Smooth muscle cell (in vitro differentiated cells): ENCODE measurements at regions not wholly inside any gene's neighbourhood (a gene's known extent, or its start where the extent isn't known, plus 50 kb on each side); places are given as distances from the start of the nearest gene placed in this dataset.

ENCODE experiments used
- DNase-seq: peaks from one replicate; lab custom pipeline; 2025; ENCODE audit not compliant: unreplicated experiment; lab: John Stamatoyannopoulos, UW
- H2AFZ ChIP-seq: fragments of 200-600 bp; sonication (generic); 2 replicates; pipeline ENCODE4 v1.6.0; 2016; ENCODE audit warnings: antibody characterized with exemption, low read depth, mild to moderate bottlenecking
- H3F3A ChIP-seq: fragments of 200-600 bp; sonication (generic); 2 replicates; pipeline ENCODE4 v1.6.0; 2017; ENCODE audit warnings: antibody characterized with exemption, low read depth
- H3K27ac ChIP-seq: fragments of 200-600 bp; sonication (generic); 2 replicates; pipeline ENCODE4 v1.5.1; 2016; ENCODE audit warnings: low read depth, mild to moderate bottlenecking
- H3K27me3 ChIP-seq: fragments of 200-600 bp; sonication (generic); 2 replicates; pipeline ENCODE4 v1.6.1; 2016; ENCODE audit warnings: low read depth, mild to moderate bottlenecking
- H3K36me3 ChIP-seq: fragments of 200-600 bp; sonication (generic); 2 replicates; pipeline ENCODE4 v1.5.1; 2016; ENCODE audit warnings: low read depth
- H3K4me1 ChIP-seq: fragments of 200-600 bp; sonication (generic); 2 replicates; pipeline ENCODE4 v1.5.1; 2016; ENCODE audit warnings: low read depth
- H3K4me2 ChIP-seq: fragments of 200-600 bp; sonication (generic); 2 replicates; pipeline ENCODE4 v1.6.0; 2016; ENCODE audit warnings: mild to moderate bottlenecking
- H3K4me3 ChIP-seq: fragments of 200-600 bp; sonication (generic); 2 replicates; pipeline ENCODE4 v1.5.1; 2016; ENCODE audit warnings: mild to moderate bottlenecking
- H3K79me2 ChIP-seq: fragments of 200-600 bp; sonication (generic); 2 replicates; pipeline ENCODE4 v1.6.0; 2016; ENCODE audit warnings: low read depth, mild to moderate bottlenecking
- H3K9ac ChIP-seq: fragments of 200-600 bp; sonication (generic); 2 replicates; pipeline ENCODE4 v1.6.0; 2016; ENCODE audit warnings: low read depth
- H3K9me3 ChIP-seq: fragments of 200-600 bp; sonication (generic); replicated peaks from 2 replicates; pipeline ENCODE4 v1.5.1; 2016; ENCODE audit warnings: low read depth
- H4K20me1 ChIP-seq: fragments of 200-600 bp; sonication (generic); 2 replicates; pipeline ENCODE4 v1.6.0; 2016; ENCODE audit warnings: low read depth
- CTCF ChIP-seq: fragments of 200-600 bp; sonication (generic); IDR thresholded peaks from 2 replicates; pipeline ENCODE4 v1.5.1; 2017; ENCODE audit warnings: borderline replicate concordance, mild to moderate bottlenecking, antibody characterized with exemption; ENCODE audit not compliant: insufficient read depth, poor library complexity, severe bottlenecking
- WGBS: methylation state at CpG from one replicate; pipeline ENCODE4 v1.1.7; 2016; ENCODE audit warnings: low lambda C conversion rate; 5-methylcytosine and 5-hydroxymethylcytosine counted together

DNA sequence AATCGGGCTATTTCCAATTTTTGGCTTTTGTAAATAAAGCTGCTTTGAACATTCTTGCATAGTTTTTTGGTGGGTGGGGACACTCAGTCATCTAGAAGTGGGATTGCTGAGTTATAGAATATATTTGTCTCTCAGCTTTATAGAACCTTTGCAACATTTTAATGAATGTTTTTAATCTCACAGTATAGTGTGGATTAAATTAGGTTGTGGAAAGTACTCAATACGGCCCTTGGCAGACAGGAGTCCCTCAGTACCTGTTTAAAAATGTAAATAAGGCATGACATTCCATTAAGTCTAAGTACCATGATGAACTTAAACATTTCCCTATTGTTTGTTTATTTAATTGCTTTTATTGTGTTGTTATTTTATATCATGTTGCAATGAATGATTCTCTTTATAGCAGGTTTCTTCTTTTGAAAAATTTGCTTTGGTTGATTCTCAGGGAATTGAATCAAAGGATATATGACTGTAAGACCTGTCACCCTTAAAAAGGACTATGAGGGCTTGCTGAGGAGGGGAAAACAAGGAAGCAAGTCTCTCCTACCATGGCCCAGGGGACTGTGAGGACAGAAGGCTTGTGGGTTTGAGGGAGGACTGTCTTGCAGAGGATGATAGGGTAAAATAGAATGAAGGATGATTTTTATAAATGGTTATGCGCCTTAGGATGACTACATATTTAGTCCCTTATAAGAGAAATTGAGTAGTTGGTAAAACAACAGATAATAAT is 165.1 kb downstream of the RPIA start:
- 55% methylated on average over 3 of the region's 3 CpGs for WGBS
- Histone ChIP-seq H3K79me2 (no peaks in the 10 kb centered on the region), H4K20me1 (no peaks in the 10 kb centered on the region), H3K9me3 (peaks cover 4% of the 10 kb centered on the region), H3K4me1 (no peaks in the 10 kb centered on the region), H3K4me2 (no peak overlapping the region), H2AFZ (no peak overlapping the region), H3K36me3 (no peaks in the 10 kb centered on the region), H3K27me3 (no peaks in the 10 kb centered on the region), H3F3A (no peaks in the 10 kb centered on the region), H3K9ac (no peak overlapping the region), H3K27ac (no peak overlapping the region), H3K4me3 (no peak overlapping the region)
- TF ChIP-seq CTCF: no peak
- no peak for DNase-seq

- no peaks in the 10 kb centered on the region for H4K20me1 ChIP-seq
- no peak overlapping the region for H2AFZ ChIP-seq
- TF ChIP-seq CTCF: no peak
- H3K9ac ChIP-seq: no peak overlapping the region
- no peaks in the 10 kb centered on the region for H3K79me2 ChIP-seq
- H3K4me3 ChIP-seq: no peak overlapping the region
- no peaks in the 10 kb centered on the region for H3F3A ChIP-seq
- WGBS: 85% methylated on average over 9 of the region's 9 CpGs
- H3K36me3 ChIP-seq: no peaks in the 10 kb centered on the region
- H3K4me1 ChIP-seq: no peaks in the 10 kb centered on the region
- H3K9me3 ChIP-seq: peaks cover 4% of the 10 kb centered on the region
- no peak overlapping the region for H3K4me2 ChIP-seq
- no peak for DNase-seq
- H3K27me3 ChIP-seq: no peaks in the 10 kb centered on the region
- H3K27ac ChIP-seq: no peak overlapping the region
Observed at GRCh38 chr2:88857274-88857741, 165.8 kb downstream of the RPIA start.

DNA sequence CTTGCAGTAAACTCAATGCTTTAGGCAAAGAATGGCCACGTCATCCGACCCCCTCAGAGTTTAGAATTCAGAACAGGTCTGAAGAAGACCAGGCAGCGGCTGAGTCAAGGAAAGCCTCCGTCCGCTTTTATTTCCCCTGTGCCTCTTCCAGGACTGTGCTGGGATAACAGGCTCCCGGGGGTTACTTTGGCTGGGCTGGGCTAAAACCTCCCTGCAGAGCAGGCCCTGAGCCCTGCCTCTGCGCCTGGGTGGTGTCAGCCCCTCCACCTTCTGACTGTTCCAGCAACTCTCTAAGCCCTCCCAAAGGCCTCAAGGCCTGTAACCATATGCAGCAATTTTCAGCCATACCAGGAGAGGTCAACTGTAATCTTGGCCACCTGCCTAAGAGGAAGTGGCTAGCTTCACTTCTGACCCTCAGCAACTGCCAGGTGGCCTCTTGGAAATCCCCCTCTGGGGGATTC is 166.5 kb downstream of the RPIA start:
- Histone ChIP-seq H2AFZ (no peak overlapping the region), H3K4me3 (no peak overlapping the region), H3K9me3 (peaks cover 4% of the 10 kb centered on the region), H3K79me2 (no peaks in the 10 kb centered on the region), H3F3A (no peaks in the 10 kb centered on the region), H3K4me2 (no peak overlapping the region), H3K27me3 (no peaks in the 10 kb centered on the region), H3K27ac (no peak overlapping the region), H3K36me3 (no peaks in the 10 kb centered on the region), H4K20me1 (no peaks in the 10 kb centered on the region), H3K4me1 (no peaks in the 10 kb centered on the region), H3K9ac (no peak overlapping the region)
- WGBS: 75% methylated on average over 7 of the region's 7 CpGs
- no peak for TF ChIP-seq CTCF
- DNase-seq: no peak

- no peaks in the 10 kb centered on the region for H3K36me3 ChIP-seq
- H3K27me3 ChIP-seq: no peaks in the 10 kb centered on the region
- no peaks in the 10 kb centered on the region for H3F3A ChIP-seq
- H4K20me1 ChIP-seq: no peaks in the 10 kb centered on the region
- no peak overlapping the region for H3K4me2 ChIP-seq
- H3K4me1 ChIP-seq: no peaks in the 10 kb centered on the region
- H3K4me3 ChIP-seq: no peak overlapping the region
- H3K79me2 ChIP-seq: no peaks in the 10 kb centered on the region
- WGBS: 83% methylated on average over 16 of the region's 16 CpGs
- TF ChIP-seq CTCF: no peak
- no peak overlapping the region for H2AFZ ChIP-seq
- H3K27ac ChIP-seq: no peak overlapping the region
- H3K9ac ChIP-seq: no peak overlapping the region
- DNase-seq: no peak
- H3K9me3 ChIP-seq: peaks cover 4% of the 10 kb centered on the region
Observed at GRCh38 chr2:88859461-88859860, 168.0 kb downstream of the RPIA start.
